NCI-H2196 (cell line): ENCODE measurements at regions not wholly inside any gene's neighbourhood (a gene's known extent, or its start where the extent isn't known, plus 50 kb on each side); places are given as distances from the start of the nearest gene placed in this dataset.

Source experiments
- DNase-seq: peaks from one replicate; lab custom pipeline; 2025; ENCODE audit not compliant: unreplicated experiment; lab: John Stamatoyannopoulos, UW

DNA sequence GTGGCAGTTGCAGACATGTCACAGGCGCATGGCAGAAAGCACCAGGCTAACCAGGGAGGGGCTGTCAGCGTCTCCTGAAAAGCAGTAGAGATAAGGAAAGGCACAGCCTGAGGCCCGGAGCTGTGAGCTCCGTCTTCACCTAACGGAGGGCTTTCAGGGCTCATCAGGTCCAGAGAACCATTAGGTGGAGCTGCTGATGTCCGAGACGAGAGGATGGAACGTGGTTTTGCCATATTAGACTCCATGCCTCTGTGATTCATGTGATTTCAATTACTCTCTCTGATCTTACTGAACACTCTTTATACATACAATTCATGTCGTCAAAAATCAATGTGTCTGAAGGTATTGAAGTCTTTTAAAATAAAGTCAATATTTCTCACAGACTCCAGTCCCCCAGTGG is 120.3 kb upstream of the RAB6C start:
- DNase-seq, result no peak

DNA sequence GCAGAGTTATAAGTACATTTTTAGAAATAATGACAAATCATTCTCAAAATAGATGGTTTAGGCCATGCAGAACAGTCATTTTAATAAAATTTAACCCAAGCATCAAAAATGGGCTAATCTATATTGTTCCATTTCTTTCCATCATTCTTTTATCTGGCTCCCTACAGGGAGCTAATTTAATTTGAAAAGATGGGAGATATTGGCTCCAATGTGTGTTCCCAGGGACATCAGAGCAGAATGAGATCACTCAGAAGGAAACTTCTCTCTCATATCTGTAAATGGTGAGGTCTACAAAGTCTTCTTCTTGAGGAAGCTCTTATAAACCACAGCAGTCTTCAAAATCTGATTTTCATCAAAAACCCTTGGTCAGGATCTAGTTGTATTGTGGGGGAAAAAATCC is 119.4 kb upstream of the RAB6C start:
- DNase-seq, result no peak

DNA sequence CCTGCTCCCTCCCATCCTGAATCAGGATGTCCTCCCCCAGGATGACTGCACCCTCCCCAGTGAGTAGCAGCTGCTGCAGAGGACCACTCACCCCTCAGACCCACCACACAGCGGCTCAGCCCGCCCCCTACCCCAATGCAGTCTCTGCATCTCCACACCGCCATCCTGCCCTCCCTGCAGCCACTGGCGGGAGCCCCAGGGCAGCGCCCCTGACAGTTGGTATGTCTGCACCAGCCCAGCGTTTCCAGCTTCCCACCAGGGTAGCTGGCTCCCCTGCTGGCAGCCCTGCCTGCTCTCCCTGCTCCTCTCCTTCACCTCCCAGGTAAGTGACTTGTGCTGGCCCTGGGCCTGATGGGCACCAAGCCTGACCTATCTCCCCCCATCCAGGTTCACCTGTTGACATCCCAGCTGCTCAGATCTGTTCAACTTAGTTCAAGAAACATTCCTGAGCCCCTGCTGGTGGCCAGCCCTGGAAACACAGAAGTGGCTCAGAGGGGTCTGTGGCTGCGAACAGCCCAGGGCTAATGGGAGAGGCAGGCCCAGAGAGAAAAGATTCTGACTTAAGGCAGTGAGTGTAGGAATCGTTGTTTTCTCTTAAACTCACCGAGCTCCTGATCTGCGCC is 117.7 kb upstream of the RAB6C start:
- DNase-seq, result no peak

DNA sequence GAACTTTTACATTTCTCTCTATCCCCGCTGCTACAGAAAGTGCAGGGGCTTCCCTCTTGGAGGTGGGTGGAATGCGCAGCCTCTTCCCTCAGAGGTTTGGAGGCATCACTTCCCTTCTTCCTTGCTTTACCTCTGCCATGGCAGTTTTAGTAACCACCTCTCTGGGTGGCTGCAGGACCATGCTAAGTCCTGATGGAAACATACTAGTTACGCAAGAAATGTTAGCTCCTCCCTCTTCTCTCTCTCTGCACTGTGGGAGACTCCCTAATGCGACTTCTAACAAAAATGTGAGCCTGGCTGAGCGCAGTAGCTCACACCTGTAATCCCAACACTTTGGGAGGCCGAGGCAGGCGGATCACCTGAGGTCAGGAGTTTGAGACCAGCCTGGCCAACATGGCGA is 116.8 kb upstream of the RAB6C start:
- no peak for DNase-seq

DNA sequence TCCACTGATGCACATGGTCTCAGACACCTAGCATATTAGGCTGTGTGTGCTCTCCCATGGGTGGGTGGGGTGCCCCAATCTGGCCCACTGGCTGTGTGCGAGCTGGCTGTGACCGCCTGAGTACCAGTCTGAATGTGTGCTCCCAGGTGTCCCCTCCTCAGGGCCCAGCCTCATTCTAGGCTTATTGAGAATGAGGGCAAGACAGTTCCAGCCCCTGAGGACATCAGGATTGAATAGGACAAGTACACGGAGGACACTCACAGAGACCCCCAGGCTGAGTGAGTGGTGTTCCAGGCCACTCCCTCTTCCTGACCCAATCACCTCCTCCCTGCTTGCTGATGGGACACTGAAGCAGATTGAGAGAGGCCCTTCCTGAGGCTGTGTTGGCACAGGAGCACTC is 116.1 kb upstream of the RAB6C start:
- no peak for DNase-seq

DNA sequence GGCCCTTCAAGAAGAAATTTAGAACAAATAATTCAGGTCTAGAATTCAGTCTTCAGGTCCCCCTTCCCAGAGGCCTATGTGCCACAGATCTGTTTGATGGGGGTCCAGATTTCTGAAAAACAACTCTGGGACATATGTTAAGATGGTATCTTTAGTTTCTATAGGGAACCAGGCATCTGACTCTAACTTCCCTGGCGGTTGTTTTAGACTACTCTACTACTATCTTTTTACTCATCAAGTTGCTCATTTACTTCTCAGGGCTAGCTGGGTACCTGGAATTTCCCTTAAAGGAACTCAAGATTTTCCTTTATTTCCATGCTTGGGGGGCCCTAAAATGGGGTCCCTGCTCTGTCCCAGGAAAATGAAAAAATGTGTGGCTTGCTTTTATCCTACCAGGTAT is 114.7 kb upstream of the RAB6C start:
- DNase-seq, result no peak

DNA sequence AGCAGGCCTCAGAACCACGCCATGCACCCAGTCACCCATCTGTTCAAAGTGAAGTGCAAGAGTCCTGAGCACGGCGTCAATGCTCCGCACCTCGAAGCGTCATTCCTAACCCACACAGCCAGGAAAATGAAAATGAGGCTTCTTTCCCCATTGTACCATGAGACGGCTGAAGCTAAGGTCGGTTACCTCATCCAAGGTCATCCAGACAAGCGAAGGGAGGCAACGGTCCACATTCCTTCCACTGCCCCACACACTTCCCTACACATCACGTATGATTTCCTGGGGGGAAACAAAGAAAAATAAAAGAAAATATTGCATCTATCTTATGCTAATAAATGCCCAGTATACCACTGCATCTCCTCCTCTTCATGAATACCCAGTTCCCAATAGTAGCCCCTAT is 113.5 kb upstream of the RAB6C start:
- no peak for DNase-seq

DNA sequence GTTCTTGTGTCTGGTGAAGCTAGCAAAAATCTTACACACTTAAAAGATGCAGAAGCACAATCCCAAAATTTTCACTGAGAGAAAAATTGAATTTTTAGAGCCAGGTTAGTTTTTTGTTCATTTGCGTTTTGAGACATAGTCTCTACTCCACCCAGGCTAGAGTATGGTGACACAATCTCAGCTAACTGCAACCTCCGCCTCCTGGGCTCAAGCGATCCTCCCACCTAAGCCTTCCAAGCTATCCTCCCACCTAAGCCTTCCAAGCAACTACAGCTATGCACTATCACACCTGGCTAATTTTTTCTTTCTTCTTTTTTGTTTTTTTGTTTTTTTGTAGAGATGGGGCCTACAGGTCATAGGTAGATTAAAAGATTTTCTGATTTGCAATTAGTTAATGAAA is 113.1 kb upstream of the RAB6C start:
- DNase-seq, result no peak

DNA sequence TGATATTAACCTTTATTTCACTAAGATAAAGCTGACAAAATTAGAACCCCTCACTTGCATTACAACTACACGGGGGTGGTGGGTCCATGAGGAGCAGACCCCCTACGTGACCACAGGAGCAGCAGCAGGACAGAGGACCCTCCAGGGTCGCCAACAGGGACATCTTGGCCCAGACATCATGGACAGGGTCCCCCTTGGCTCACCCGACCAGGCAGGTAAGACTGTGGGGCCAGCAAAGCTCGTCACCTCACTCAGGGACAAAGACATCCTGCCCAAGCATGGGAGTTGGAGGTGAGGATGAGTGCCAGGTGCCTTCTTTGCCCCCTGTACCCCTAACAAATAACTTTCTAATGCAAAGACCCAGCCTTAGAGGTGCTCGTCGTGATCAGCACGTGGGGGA is 111.3 kb upstream of the RAB6C start:
- DNase-seq, result no peak

DNA sequence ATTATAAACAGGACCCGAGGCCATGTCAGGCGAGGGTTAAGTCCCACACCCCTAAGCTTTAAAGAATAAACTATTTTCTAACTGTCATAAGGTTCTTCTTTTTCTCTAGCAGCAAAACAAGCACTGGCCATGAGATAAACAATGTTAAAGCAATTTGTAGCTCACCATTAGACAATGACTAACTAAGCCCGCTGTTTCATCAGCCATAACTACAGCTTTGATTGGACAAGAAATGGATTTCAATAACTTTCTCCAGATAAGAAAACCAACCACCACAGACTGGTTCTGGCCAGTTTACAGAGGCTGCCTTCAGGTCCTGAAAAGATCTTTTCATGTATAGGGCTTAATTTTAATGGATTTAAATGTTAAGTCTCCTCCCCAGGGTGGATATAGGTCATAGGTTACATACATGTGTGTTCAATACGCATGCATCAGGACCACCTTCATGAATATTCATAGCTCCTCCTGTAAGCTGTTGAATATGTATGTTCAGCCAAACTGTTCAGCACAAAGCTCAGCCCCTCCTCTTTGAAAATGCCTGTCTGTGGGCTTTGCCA is 108.7 kb upstream of the RAB6C start:
- no peak for DNase-seq

DNA sequence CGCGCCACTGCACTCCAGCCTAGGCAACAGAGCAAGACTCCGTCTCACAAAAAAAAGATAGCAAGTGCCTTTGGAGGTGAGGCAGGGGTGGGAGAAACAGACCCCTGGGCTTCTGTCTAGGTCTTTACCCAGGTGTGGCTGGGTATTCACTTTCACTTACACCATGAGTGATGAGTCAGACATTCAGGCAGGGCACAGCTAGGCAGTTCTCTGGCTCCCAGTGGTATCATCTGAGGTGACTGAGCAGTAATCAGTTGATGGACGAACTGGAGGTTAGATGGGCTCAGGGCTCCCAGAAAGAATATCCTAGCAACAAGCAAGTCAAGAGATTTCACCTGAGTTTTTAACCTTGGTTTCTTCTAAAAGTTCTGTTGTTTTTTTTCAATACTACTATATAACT is 107.0 kb upstream of the RAB6C start:
- no peak for DNase-seq

DNA sequence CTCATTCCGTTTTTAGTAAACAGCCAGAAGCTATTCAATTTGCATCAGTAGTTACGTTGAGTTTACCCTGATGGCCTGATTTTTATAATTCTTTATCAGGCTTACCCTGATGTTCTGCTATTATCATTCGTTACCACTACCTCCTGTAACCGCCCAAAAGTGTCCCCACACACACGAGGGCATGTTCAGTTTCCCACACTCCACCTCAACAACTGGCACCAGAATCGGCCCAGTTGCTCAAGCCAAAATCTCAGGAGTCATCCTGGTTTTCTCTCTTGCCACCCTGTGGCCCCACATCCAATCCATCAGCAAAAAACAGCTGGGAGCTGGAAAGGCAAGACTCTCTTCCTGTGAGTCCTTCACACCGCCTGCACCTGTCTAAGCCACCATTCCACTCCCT is 102.9 kb upstream of the RAB6C start:
- DNase-seq, result no peak

DNA sequence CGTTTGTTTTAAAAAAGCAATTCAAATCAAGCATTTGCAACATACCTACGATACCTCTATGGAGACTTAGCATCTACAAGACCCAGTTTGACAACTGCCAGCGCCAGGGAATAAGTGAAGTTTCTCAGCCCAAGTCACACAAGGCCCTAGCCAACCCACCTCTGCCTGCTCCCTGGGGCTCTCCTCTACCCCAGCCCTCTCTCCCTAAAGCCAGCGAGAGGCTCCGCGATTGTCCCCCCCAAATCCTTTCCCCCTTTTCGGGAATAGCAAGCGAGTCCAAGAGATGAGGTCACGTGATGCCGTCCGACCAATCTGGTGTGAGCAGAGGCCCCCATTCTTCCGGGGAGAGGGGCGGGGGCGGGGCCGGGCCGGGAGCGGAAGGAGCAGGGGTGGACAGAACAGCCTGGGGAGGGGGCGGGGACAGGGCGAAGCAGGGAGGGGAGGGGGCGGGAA is 102.2 kb upstream of the RAB6C start:
- DNase-seq, result peak; percentile 43

DNA sequence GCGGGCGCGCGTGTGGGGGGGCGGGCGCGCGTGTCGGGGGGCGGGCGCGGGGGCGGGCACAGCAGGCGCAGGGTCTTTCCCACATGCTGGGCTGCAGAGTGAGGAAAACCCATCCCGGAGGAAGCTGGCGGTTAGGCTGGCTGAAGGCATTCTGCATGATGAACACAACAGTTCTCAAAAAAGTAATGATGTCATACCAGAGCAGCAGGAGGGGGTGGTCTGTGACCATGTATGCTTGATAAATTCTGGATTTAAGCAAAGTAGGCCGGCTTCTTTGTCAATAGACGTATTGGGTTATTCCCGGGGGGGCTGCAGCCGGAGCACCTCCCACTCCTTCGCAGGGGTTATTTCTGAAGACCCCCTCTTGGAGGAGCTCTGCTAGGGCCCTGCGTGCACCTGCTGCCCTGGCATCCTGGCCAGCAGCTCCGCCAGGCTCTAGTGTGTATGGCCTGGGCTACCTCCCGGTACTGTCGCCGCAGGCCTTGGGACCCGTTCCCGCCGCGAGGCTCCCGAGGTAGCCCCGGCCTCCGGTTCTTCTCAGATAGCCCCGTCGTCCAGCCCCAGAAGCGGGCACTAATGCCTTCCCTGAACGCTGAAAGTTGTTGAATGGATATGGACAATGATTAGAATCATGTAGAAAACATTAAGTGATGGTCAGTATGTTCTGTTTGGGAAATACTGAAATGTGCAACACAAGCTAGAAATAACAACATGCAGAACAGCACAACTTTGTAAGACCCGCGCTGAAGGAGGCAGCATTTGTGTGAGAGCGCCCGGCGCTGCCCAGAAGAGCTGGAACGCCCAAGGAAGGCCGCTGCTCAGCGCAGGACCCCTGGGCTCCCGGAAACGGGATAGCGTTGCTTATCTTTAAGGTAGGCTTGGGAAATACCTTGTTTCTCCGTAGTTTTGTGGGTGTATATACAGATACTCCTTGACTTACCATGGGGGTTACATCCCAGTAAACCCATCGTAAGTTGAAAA is 101.4 kb upstream of the RAB6C start:
- DNase-seq, result no peak

DNA sequence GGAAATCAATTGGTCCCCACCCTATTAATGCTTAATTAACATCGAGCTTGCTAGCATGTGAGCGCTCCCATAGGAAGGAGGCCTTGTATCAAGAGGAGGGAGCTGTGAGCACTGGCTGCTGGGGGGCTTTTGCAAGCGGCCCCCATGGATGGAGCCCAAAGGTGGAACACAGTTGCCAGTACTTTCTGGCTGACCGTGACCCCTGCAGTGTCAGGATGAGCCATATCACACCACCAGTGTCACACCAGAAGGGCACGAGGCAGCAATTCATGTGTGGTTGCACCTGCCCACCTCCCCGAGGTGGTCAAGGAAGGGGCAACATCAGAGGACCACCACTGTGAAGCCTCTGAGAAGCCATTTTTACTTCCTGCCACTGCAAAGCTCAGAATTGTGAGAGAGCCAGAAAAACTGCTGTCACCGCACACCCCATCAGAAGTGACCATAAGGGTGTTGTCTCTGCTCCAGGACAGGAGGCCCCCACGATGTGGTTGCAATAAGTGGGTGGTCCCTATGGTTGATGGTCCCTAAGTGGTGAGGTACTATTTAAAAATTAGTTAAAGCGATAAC is 99.8 kb upstream of the RAB6C start:
- no peak for DNase-seq

DNA sequence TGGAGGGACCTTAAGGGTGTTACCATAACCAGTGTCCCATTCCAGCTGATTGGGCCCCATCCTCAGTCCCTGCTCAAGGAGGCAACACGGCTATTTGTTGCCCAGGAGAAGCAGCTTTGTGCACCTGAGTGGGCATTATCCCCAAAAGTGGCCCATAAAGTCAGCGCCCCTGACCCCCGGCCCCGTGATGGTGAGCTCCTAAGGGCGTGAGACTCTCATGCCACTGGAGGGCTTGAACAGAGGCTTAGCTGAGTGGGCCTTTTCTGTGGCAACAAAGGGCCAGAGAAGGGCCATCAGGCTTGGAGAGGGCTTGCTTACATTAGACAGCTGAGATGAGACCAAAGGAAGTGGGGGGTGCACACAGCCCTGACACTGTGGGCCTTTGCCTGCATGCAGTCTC is 99.2 kb upstream of the RAB6C start:
- DNase-seq, result no peak

DNA sequence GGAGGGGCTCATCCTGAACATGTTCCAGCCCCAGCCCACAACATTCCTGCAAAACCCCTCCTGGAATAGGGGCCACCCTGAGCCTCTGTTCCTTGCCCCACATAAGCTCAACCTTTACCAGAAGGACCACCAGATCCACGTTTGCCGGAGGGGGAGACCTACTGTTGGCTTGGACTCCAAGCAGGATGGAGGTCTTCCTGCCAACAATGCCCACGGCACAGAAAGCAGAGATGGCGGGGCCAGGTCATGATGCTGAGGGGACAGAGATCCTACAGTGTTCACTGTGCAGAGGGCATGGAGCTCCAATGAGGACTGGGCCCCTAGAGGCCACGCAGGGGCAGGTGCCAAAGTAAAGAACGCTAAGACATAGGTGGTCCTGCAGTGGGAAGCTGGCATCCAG is 98.5 kb upstream of the RAB6C start:
- no peak for DNase-seq

DNA sequence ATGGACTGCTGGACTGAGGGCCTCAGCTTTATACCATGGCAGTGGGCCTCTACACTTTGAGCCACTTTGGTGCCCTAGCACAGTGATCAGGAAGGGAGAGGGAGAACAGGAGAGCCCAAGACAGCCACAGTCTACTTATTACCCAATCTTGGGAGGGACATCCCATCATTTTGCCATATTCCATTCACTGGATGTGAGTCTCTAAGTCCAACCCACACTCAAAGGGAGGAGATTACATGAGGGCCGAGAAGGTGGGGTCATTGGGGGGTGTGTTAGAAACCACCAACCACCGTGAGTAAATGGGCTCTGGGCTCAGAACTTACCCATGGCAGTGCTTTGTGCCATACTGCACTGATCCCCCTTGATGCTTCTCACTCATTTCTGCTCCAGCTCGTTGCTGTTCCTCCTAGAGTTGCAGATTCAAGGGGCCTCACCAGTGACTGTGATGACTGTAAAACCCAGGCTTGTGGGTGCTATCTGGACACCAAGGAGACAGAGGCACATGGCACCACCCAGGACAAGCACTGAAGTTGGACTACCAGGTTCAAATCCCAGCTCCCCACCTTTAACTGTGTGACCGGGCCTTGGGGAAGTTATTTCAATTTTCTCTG is 97.6 kb upstream of the RAB6C start:
- no peak for DNase-seq

DNA sequence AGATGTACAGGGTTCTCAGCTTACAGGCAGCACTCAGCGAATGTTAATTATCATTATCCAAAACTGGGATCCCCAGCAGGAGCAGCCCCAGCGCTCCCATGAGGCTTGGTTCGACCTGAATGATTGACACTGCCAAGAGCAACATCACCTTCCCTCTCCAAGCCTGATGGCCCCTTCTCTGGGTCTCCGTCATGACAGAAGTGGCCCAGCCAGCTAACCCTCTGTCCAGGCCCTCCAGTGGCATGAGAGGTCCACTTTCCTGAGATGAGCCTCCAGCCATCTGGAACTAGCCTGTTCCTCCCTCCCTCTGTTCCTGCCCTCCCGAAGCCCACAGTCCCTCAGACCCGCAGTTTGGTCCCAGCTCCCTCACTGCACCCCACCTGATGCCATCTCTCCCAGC is 97.0 kb upstream of the RAB6C start:
- DNase-seq, result no peak

DNA sequence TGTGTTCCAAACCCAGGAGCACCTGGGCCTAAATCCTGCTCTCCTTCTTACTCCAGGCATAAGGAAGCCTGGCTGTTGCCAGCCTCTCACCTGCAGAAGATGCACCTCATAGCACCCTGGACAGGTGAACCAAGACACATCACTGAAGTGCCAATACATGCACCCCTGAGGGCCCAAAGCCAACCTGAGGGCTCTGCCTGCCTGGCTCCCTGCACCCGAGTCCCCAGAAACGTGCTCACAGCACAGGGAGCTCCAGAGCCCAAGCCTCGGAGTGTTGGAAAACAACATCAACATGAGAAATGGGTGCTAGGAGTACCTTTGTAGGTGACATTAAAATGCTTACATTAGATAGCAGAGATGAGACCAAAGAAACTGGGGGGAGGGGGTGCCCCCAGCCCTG is 96.3 kb upstream of the RAB6C start:
- no peak for DNase-seq

DNA sequence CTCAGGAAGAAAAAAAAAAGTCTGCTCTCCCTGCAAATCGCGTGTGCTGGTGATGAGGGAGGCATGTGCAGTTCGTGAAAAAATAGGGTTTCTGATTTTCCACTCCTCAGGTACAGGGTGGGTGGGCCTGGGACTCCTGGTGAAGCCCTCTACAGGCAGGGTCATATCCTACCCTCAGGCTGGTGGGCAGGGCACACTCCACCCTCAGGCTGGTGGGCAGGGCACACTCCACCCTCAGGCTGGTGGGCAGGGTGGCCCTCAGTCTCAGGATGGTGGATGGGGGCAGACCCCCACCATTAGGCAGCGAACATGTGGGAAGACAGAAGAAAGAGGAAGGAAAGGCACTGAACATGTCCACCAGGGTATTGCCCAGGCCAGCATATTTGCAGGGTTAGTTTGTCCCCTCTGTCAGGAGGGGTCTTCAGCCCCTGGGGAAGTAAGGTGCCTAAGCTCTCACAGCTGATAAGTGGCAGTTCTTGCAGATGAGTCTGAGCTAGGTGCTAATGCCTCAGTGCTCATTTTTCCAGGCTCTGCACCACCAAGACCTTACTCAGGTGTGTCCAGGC is 95.2 kb upstream of the RAB6C start:
- DNase-seq, result no peak
